ENCODE measurements at regions not wholly inside any gene's neighbourhood (a gene's known extent, or its start where the extent isn't known, plus 50 kb on each side); places are given as distances from the start of the nearest gene placed in this dataset.

- no peak for TF ChIP-seq CTCF (IDR thresholded peaks at IDR 0.05; ENCODE audit: poor library complexity, severe bottlenecking)
- no peak for TF ChIP-seq TAF1 (IDR thresholded peaks at IDR 0.05; ENCODE audit: low read depth)
- TF ChIP-seq POLR2AphosphoS5 (IDR thresholded peaks at IDR 0.05) = no peak
- no peak for TF ChIP-seq SMC3 (conservative IDR thresholded peaks at IDR 0.05; ENCODE audit: poor library complexity)
- TF ChIP-seq EZH2 (IDR thresholded peaks at IDR 0.05; ENCODE audit: borderline replicate concordance, insufficient read depth, low read length, poor library complexity, severe bottlenecking) = no peak
- TF ChIP-seq EP300 (conservative IDR thresholded peaks at IDR 0.05; ENCODE audit: poor library complexity, severe bottlenecking) = no peak
- no peak for TF ChIP-seq REST (IDR thresholded peaks at IDR 0.05; ENCODE audit: borderline replicate concordance)
Measured at GRCh38 chr1:117802531-117803257, 126.7 kb downstream of the GDAP2 start.
